ENCODE measurements at regions not wholly inside any gene's neighbourhood (a gene's known extent, or its start where the extent isn't known, plus 50 kb on each side); places are given as distances from the start of the nearest gene placed in this dataset.

- no peak for TF ChIP-seq CTCF (IDR thresholded peaks at IDR 0.05)
- no peak for TF ChIP-seq POLR2A (IDR thresholded peaks at IDR 0.05)
Observed at GRCh38 chr2:104746299-104746698, 107.6 kb upstream of the POU3F3 start.
